ENCODE measurements at regions not wholly inside any gene's neighbourhood (a gene's known extent, or its start where the extent isn't known, plus 50 kb on each side); places are given as distances from the start of the nearest gene placed in this dataset.

DNA sequence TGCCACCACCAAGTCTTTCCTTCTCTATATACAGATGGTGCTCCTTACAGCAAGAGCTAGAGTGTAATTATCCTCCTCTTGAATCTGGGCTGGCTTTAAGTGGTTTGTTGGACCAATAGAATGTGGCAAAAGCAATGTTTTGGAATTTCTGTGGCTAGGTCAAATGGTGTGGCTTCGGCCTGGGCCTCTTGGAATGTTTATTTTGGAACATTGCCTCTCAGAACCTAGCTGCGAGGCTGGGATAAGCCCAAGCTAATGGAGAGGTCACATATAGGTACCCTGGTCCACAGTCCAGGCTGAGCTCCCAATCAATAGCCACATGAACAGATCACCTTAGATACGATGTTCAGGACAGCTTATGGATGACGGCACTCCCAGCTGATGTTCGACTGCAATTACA is 556.7 kb downstream of the TYW1 start:
- no peak for TF ChIP-seq EP300 (IDR thresholded peaks at IDR 0.05)
- TF ChIP-seq POLR2A (IDR thresholded peaks at IDR 0.05), result no peak
- TF ChIP-seq, protein P1, sequence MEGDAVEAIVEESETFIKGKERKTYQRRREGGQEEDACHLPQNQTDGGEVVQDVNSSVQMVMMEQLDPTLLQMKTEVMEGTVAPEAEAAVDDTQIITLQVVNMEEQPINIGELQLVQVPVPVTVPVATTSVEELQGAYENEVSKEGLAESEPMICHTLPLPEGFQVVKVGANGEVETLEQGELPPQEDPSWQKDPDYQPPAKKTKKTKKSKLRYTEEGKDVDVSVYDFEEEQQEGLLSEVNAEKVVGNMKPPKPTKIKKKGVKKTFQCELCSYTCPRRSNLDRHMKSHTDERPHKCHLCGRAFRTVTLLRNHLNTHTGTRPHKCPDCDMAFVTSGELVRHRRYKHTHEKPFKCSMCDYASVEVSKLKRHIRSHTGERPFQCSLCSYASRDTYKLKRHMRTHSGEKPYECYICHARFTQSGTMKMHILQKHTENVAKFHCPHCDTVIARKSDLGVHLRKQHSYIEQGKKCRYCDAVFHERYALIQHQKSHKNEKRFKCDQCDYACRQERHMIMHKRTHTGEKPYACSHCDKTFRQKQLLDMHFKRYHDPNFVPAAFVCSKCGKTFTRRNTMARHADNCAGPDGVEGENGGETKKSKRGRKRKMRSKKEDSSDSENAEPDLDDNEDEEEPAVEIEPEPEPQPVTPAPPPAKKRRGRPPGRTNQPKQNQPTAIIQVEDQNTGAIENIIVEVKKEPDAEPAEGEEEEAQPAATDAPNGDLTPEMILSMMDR (IDR thresholded peaks at IDR 0.05), result no peak
- Histone ChIP-seq H3K36me3 (no peaks in the 10 kb centered on the region), H3K27me3 (no peaks in the 10 kb centered on the region), H3K4me3 (no peak overlapping the region), H3K27ac (no peak overlapping the region), H3K4me1 (ENCODE audit: insufficient read depth) (no peaks in the 10 kb centered on the region), H3K9me3 (no peaks in the 10 kb centered on the region)
- intact Hi-C loops (cut with DNase I), result no loop called here
- 57 to 61% (median 58%) methylated on average over 5 of the region's 5 CpGs for WGBS, 3 donors
- no peak for DNase-seq

DNA sequence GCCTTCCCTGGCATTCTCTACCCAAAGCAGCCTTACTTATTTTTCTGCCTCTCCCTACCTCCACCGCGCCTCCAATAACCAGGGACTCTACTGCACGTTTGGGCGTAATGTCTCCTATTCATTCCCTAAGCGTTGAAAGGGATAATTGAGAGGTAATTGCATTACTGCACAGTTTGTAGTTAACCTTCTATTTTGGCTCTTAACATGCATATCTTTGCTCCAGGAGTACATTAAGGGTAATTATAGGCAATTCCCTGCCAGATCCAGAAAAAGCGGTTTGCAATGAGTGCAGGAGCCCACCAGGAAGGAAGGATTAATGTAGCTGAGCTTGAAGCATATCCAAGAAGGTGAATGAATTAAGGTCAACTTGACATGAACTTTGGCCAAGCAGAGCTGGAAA is 558.4 kb downstream of the TYW1 start:
- intact Hi-C loops (cut with DNase I), result no loop called here
- Histone ChIP-seq H3K27ac (no peak overlapping the region), H3K36me3 (no peaks in the 10 kb centered on the region), H3K4me3 (no peak overlapping the region), H3K9me3 (no peaks in the 10 kb centered on the region), H3K4me1 (ENCODE audit: insufficient read depth) (no peaks in the 10 kb centered on the region), H3K27me3 (no peaks in the 10 kb centered on the region)
- WGBS, 3 donors, result 57 to 74% (median 60%) methylated on average over 6 of the region's 6 CpGs
- DNase-seq, result no peak
- TF ChIP-seq EP300 (IDR thresholded peaks at IDR 0.05) (no peak), POLR2A (IDR thresholded peaks at IDR 0.05) (no peak)
- TF ChIP-seq, protein P1 (IDR thresholded peaks at IDR 0.05), result no peak

DNA sequence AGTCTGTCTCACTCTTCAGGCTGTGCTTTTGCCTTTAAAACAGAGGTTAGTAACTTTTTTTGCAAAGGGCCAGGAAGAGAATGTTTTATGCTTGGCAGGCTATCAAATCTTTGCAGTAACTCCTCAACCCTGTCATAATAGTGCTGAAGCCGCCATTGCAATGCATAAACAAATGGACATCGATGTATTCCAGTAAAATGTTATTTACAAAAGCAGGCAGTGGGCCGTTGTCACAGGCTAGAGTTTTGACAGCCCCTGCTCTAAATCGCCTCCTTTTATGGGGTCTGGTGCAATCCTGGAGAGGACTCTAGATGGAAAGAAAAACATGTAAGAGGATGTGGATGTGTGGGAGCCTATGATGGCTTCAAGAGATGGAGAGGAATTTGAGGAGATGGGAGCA is 568.3 kb downstream of the TYW1 start:
- no peak overlapping the region for H3K27ac ChIP-seq
- 3 to 9% (median 4%) methylated on average over 4 of the region's 4 CpGs for WGBS, 3 donors
- H3K4me3 ChIP-seq, result no peak overlapping the region
- intact Hi-C loops (cut with DNase I), result no loop called here
- no peaks in the 10 kb centered on the region for H3K27me3 ChIP-seq
- DNase-seq, result no peak
- no peaks in the 10 kb centered on the region for H3K4me1 ChIP-seq (ENCODE audit: insufficient read depth)
- peaks cover 0 to 2% of the 10 kb centered on the region in 2 donors for H3K9me3 ChIP-seq
- no peaks in the 10 kb centered on the region for H3K36me3 ChIP-seq
- TF ChIP-seq, protein P1 (IDR thresholded peaks at IDR 0.05), result no peak
- TF ChIP-seq POLR2A (IDR thresholded peaks at IDR 0.05) (no peak), EP300 (IDR thresholded peaks at IDR 0.05) (no peak)

DNA sequence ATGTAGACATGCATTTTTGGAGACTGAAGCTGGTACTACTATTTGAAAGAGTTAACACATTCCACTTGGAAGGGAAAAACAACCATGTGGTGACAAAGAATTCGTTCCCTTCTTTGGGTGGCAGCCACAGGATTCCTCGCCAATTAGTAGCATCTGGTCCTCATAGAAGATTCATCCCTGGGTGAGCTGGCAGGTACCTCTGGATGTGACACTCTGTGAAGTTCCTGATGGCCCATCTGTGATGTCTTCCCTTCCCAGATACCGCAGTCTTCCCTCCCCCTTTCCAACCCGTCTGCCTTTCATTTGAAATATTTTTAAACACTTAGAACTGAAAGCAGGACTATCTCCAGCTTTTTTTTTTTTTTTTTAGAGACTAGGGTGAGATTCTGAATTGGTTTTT is 569.5 kb downstream of the TYW1 start:
- no peaks in the 10 kb centered on the region for H3K27me3 ChIP-seq
- H3K27ac ChIP-seq, result no peak overlapping the region
- WGBS, 3 donors, result 28 to 33% (median 30%) methylated on average over 4 of the region's 4 CpGs
- no peak for DNase-seq
- no peaks in the 10 kb centered on the region for H3K4me1 ChIP-seq (ENCODE audit: insufficient read depth)
- intact Hi-C loops (cut with DNase I), result no loop called here
- no peaks in the 10 kb centered on the region for H3K36me3 ChIP-seq
- no peak overlapping the region for H3K4me3 ChIP-seq
- TF ChIP-seq, protein P1 (IDR thresholded peaks at IDR 0.05), result no peak
- no peak for TF ChIP-seq POLR2A (IDR thresholded peaks at IDR 0.05)
- no peak for TF ChIP-seq EP300 (IDR thresholded peaks at IDR 0.05)
- peaks cover 0 to 2% of the 10 kb centered on the region in 2 donors for H3K9me3 ChIP-seq

Data from ovary (tissue), 7 donors.